ENCODE measurements at regions not wholly inside any gene's neighbourhood (a gene's known extent, or its start where the extent isn't known, plus 50 kb on each side); places are given as distances from the start of the nearest gene placed in this dataset.

DNA sequence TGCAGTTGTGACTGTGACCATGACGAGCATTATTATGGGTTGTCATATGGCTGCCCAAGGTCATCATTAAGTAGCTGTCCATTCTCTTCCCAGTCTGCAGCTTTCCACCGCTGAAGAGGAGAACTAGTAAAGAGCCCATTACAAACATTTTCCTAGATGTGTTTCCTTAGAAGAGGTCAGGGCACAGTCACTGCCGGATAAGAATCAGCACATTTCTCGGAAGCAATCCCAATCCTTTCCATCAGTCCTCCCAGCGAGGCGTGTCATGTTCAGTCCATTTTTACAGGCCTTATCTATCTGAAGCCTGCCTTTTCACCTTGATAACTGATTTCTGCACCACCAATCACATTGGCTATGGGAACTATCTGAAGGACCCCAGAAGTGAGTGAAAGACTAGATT is 319.9 kb upstream of the SLC14A2 start:
- Histone ChIP-seq H3K27ac (ENCODE audit: low read depth, low read length, poor library complexity, severe bottlenecking) (no peak overlapping the region), H3K4me1 (ENCODE audit: insufficient read depth, low read length, poor library complexity, severe bottlenecking) (no peaks in the 10 kb centered on the region), H4K20me1 (ENCODE audit: insufficient read depth, low read length) (no peaks in the 10 kb centered on the region), H3K9me3 (ENCODE audit: low read length) (no peaks in the 10 kb centered on the region), H3K79me2 (ENCODE audit: insufficient read depth, low read depth, low read length) (no peaks in the 10 kb centered on the region), H3K36me3 (ENCODE audit: insufficient read depth, low read length) (no peaks in the 10 kb centered on the region), H2AFZ (ENCODE audit: low read length) (no peak overlapping the region), H3K4me2 (ENCODE audit: low read length) (no peak overlapping the region), H3K9me2 (ENCODE audit: insufficient read depth, low read length) (no peaks in the 10 kb centered on the region), H3K4me3 (ENCODE audit: low read depth, low read length, poor library complexity, severe bottlenecking) (no peak overlapping the region)
- intact Hi-C loops (cut with micrococcal nuclease; ENCODE audit: unreplicated experiment) = no loop called here
- CTCF ChIA-PET (ENCODE audit: unreplicated experiment) = no interaction called here
- POLR2A ChIA-PET = no interaction called here
- BruUV-seq (replicated peaks) = no TSS peak
- no peak for DNase-seq (ENCODE audit: low spot score)
- no peak for TF ChIP-seq EZH2phosphoT487 (IDR thresholded peaks at IDR 0.05; ENCODE audit: borderline replicate concordance, low read depth, low read length)
- TF ChIP-seq, protein P1, sequence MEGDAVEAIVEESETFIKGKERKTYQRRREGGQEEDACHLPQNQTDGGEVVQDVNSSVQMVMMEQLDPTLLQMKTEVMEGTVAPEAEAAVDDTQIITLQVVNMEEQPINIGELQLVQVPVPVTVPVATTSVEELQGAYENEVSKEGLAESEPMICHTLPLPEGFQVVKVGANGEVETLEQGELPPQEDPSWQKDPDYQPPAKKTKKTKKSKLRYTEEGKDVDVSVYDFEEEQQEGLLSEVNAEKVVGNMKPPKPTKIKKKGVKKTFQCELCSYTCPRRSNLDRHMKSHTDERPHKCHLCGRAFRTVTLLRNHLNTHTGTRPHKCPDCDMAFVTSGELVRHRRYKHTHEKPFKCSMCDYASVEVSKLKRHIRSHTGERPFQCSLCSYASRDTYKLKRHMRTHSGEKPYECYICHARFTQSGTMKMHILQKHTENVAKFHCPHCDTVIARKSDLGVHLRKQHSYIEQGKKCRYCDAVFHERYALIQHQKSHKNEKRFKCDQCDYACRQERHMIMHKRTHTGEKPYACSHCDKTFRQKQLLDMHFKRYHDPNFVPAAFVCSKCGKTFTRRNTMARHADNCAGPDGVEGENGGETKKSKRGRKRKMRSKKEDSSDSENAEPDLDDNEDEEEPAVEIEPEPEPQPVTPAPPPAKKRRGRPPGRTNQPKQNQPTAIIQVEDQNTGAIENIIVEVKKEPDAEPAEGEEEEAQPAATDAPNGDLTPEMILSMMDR (conservative IDR thresholded peaks at IDR 0.05; ENCODE audit: low read length) = no peak

- ChIA-PET POLR2A (no interaction called here), CTCF (ENCODE audit: unreplicated experiment) (no interaction called here)
- intact Hi-C loops (cut with micrococcal nuclease; ENCODE audit: unreplicated experiment) = no loop called here
Observed at GRCh38 chr18:45298986-45299385, 316.3 kb upstream of the SLC14A2 start.

DNA sequence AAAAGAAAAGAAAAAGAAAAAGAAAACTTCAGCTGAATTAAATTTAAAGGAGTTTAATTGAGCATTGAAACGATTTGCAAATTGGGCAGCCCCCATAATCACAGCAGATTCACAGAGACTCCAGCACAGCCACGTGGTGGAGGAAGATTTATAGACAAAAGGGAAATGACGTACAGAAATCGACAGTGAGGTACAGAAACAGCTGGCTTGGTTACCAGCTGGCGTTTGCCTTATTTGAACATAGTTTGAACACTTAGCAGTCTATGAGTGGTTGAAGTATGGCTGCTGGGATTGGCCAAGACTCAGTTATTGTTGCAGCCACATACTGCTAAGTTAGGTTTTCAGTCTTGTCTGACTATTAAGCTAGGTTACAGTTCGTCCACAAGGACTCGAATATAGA is 312.2 kb upstream of the SLC14A2 start:
- no peak for TF ChIP-seq EZH2phosphoT487 (IDR thresholded peaks at IDR 0.05; ENCODE audit: borderline replicate concordance, low read depth, low read length)
- TF ChIP-seq, protein P1 (conservative IDR thresholded peaks at IDR 0.05; ENCODE audit: low read length) = no peak
- Histone ChIP-seq H3K79me2 (ENCODE audit: insufficient read depth, low read depth, low read length) (no peaks in the 10 kb centered on the region), H4K20me1 (ENCODE audit: insufficient read depth, low read length) (no peaks in the 10 kb centered on the region), H3K27ac (ENCODE audit: low read depth, low read length, poor library complexity, severe bottlenecking) (no peak overlapping the region), H3K4me1 (ENCODE audit: insufficient read depth, low read length, poor library complexity, severe bottlenecking) (no peaks in the 10 kb centered on the region), H2AFZ (ENCODE audit: low read length) (no peak overlapping the region), H3K9me3 (ENCODE audit: low read length) (no peaks in the 10 kb centered on the region), H3K4me3 (ENCODE audit: low read depth, low read length, poor library complexity, severe bottlenecking) (no peak overlapping the region), H3K9me2 (ENCODE audit: insufficient read depth, low read length) (no peaks in the 10 kb centered on the region), H3K36me3 (ENCODE audit: insufficient read depth, low read length) (no peaks in the 10 kb centered on the region), H3K4me2 (ENCODE audit: low read length) (no peak overlapping the region)
- intact Hi-C loops (cut with micrococcal nuclease; ENCODE audit: unreplicated experiment) = no loop called here
- DNase-seq (ENCODE audit: low spot score) = no peak
- ChIA-PET CTCF (ENCODE audit: unreplicated experiment) (no interaction called here), POLR2A (interaction anchor here (1.2 kb wide), 1 partner anchor 10 kb away, joined by 3 read pairs; no protein-coding TSS in a partner anchor)
- no TSS peak for BruUV-seq (replicated peaks)

More at GRCh38 chr18:45298986-45299385, 316.3 kb upstream of the SLC14A2 start:
- TF ChIP-seq EZH2phosphoT487 (IDR thresholded peaks at IDR 0.05; ENCODE audit: borderline replicate concordance, low read depth, low read length) = no peak
- TF ChIP-seq, protein P1 (conservative IDR thresholded peaks at IDR 0.05; ENCODE audit: low read length) = no peak
- DNase-seq (ENCODE audit: low spot score) = no peak
- no peak overlapping the region for H2AFZ ChIP-seq (ENCODE audit: low read length)
- no peak overlapping the region for H3K4me3 ChIP-seq (ENCODE audit: low read depth, low read length, poor library complexity, severe bottlenecking)
- H3K4me1 ChIP-seq (ENCODE audit: insufficient read depth, low read length, poor library complexity, severe bottlenecking) = no peaks in the 10 kb centered on the region
- H4K20me1 ChIP-seq (ENCODE audit: insufficient read depth, low read length) = no peaks in the 10 kb centered on the region
- H3K79me2 ChIP-seq (ENCODE audit: insufficient read depth, low read depth, low read length) = no peaks in the 10 kb centered on the region
- no peaks in the 10 kb centered on the region for H3K9me2 ChIP-seq (ENCODE audit: insufficient read depth, low read length)
- no peaks in the 10 kb centered on the region for H3K36me3 ChIP-seq (ENCODE audit: insufficient read depth, low read length)
- no peak overlapping the region for H3K4me2 ChIP-seq (ENCODE audit: low read length)
- H3K9me3 ChIP-seq (ENCODE audit: low read length) = no peaks in the 10 kb centered on the region
- no peak overlapping the region for H3K27ac ChIP-seq (ENCODE audit: low read depth, low read length, poor library complexity, severe bottlenecking)
- BruUV-seq (replicated peaks) = no TSS peak
